GM10266 (cell line): ENCODE measurements at regions not wholly inside any gene's neighbourhood (a gene's known extent, or its start where the extent isn't known, plus 50 kb on each side); places are given as distances from the start of the nearest gene placed in this dataset.

Source experiments
- DNase-seq: peaks from one replicate; pipeline ENCODE4 v3.0.0; 2012; ENCODE audit errors: extremely low spot score
- TF ChIP-seq, protein P1 (sequence below): IDR thresholded peaks from 2 replicates; pipeline ENCODE4 v1.5.1; 2012; ENCODE audit warnings: mild to moderate bottlenecking, low read depth; ENCODE audit not compliant: control insufficient read depth, insufficient read depth; ENCODE audit errors: missing control alignments

DNA sequence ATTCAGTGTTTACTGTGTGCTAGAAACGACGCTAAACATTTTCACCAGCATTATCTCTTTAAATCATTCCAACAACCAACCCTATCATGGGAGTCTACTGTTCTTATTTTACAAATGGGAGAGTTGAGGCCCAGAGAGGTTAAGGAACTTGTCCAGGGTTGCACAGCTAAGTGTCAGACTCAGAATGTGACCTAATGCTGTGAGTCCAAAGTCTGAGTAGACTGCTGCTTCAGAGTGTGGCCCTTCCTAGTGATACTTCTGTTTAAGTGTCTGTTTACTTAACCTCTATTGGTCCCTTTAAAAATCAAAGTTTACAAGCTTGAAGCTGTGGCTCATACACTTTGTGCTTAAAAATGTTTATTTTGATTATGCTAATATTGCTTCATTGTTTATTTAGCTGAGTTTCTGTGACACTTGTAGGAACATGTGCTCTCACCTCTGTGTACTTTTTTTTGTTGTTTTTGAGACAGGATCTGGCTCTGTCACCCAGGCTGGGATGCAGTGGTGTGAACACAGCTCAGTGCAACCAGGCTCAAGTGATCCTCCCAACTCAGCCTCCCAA, 84.4 kb upstream of the SYPL1 start:
- TF ChIP-seq, protein P1, sequence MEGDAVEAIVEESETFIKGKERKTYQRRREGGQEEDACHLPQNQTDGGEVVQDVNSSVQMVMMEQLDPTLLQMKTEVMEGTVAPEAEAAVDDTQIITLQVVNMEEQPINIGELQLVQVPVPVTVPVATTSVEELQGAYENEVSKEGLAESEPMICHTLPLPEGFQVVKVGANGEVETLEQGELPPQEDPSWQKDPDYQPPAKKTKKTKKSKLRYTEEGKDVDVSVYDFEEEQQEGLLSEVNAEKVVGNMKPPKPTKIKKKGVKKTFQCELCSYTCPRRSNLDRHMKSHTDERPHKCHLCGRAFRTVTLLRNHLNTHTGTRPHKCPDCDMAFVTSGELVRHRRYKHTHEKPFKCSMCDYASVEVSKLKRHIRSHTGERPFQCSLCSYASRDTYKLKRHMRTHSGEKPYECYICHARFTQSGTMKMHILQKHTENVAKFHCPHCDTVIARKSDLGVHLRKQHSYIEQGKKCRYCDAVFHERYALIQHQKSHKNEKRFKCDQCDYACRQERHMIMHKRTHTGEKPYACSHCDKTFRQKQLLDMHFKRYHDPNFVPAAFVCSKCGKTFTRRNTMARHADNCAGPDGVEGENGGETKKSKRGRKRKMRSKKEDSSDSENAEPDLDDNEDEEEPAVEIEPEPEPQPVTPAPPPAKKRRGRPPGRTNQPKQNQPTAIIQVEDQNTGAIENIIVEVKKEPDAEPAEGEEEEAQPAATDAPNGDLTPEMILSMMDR = no peak
- DNase-seq = no peak

DNA sequence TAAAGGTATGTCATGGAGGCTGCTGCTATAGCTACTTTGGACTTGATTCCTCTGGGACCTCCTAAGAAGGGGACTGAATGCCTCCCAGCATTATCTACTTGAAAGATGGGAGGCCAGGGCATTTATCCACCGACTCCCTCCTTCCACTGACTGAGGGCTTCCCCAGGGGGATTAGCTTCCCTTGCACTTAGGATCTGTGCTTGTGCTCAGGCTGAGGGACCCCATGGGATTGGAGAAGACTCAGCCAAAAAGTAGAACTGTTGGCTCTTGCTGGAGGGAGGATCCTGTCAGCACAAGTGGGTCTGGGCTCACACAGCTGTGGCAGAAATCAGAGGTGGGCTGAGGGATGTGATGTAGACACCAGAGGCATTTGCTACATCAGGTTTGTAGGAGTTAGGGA, 81.5 kb upstream of the SYPL1 start:
- TF ChIP-seq, protein P1 = no peak
- DNase-seq = no peak

DNA sequence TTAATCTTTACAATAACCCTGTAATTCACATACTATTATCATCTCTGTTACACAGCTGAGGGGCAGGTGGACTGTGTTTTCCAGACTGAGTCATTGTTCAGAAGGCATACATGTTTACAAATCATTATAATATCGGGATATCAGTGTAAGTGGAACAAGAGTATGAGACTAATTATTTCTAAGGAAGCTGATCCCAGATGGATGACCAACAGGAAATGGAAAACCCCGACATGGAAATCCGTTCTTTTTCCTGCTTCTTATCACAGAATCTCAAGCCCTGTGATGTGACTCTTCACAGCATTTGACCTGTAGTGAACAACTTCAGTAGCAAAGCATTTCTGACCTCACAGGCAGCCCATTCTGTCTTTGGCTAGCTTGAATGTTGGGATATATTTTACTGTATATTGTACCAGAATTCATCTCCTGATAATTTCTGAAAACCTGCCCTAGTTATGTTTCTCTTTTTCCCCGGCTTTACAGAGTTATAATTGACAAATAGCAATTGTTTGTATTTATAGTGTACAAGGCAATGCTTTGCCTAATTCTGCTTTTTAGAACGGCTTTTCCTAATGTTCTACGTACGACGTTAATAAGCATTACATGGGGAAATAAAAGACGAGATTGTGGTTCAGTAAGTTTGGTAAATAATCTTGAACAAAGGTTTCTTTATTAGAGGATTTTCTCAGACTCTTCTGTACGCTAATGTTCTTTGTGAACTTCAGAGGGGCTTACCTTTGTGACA, 78.6 kb upstream of the SYPL1 start:
- DNase-seq = no peak
- TF ChIP-seq, protein P1 = no peak

DNA sequence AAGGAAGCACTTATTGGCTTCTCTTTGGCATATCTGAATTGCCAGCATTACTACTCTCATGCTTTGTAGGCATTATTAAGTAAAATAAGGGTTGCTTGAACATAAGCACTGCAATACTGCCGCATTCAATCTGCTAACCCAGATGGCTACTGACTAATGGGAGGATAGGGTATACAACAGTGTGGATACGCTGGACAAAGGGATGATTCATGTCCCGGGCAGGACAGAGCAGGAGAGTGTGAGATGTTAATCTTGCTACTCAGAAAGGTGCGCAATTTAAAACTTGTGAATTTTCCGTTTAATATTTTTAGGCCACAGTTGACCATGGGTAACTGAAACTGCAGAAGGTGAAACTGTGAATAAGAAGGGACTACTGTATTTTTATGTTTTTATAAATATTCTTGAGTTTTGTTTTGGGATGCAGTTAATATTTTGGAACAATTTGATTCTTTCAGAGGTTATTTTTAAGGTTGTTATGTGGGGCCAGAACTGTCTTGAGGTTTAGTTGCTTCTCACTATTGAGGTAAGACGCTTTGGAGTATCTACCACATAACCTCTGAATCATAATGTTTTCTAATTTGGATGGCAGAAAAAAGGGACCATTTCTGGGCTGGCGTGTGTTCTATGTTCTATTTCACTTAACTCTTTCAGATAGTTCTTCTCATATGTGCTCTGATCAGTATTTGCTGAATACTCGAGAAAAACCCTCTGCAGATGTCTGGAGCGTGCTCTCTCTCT, 75.7 kb upstream of the SYPL1 start:
- TF ChIP-seq, protein P1 = no peak
- no peak for DNase-seq

DNA sequence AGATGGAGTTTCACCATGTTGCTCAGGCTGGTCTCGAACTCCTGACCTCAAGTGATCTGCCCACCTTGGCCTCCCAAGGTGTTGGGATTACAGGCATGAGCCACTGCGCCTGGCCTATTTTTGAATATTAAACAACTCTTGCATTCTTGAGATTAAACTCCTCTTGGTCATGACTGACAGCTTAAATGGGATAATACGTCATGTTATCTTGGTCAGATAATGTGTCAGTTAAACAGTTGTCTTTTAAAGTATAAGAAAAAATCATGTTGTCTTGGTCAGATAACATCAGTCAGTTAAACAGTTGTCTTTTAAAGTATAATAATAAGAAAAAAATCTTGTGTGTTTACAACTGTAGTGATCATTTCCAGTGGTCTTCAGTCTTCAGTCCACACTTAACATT, 73.6 kb upstream of the SYPL1 start:
- no peak for DNase-seq
- TF ChIP-seq, protein P1 = no peak

DNA sequence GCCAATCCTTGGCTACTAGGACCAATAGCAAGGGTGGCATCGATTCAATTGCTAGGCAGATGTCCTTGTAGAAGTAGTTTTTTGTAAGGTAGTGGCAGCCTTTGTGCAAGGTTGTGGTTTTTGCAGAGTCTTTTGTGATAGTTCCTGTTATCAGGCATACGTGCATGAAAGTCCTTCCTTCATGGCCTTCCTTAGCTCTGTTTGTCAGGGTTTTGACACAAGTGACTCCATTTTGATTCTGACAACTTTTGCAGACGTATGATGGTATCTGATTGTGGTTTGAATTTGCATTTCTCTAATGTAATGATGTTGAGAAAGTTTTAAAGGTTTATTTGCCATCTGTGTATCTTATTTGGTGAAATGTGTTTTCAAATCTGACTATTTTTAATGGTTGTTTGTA, 71.8 kb upstream of the SYPL1 start:
- no peak for DNase-seq
- TF ChIP-seq, protein P1 = no peak

DNA sequence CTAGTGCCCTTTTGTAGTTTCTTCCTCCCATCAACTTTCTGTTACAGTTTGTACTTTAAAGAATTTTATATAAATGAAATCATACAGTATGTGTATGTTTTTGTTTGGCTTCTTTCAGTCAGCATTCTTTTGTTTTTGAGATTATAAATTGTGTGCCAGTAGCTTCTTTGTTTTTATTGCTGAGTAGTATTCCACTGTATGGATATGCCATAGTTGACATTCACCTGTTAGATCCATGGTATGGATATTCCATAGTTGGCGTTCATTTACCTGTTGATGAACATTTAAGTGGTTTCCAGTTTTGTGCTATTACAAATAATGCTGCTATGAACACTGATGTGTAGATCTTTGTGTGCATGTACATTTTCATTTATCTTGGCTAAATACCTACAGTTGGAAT, 70.8 kb upstream of the SYPL1 start:
- TF ChIP-seq, protein P1 = no peak
- no peak for DNase-seq
